DOHH2 (cell line): ENCODE measurements at regions not wholly inside any gene's neighbourhood (a gene's known extent, or its start where the extent isn't known, plus 50 kb on each side); places are given as distances from the start of the nearest gene placed in this dataset.

Experiments used
- H3F3A ChIP-seq: fragments of 200-600 bp; sonication (generic), shearing (Covaris generic); 2 replicates; pipeline ENCODE4 v1.6.0; 2016; ENCODE audit warnings: antibody characterized with exemption, mild to moderate bottlenecking; ENCODE audit not compliant: control insufficient read depth, insufficient read depth
- H3K27ac ChIP-seq: fragments of 200-600 bp; sonication (generic); 2 replicates; pipeline ENCODE4 v1.5.1; 2014; ENCODE audit warnings: low read depth, mild to moderate bottlenecking, low read length, moderate library complexity
- H3K27me3 ChIP-seq: fragments of 200-600 bp; sonication (generic); 2 replicates; pipeline ENCODE4 v1.6.1; 2014; ENCODE audit warnings: mild to moderate bottlenecking, low read length, mixed read lengths; ENCODE audit not compliant: control insufficient read depth
- H3K36me3 ChIP-seq: fragments of 200-600 bp; sonication (generic); 2 replicates; pipeline ENCODE4 v1.6.1; 2014; ENCODE audit warnings: mild to moderate bottlenecking, low read length, moderate library complexity, mixed read lengths; ENCODE audit not compliant: control insufficient read depth
- H3K4me1 ChIP-seq: fragments of 200-600 bp; sonication (generic); 2 replicates; pipeline ENCODE4 v1.6.1; 2014; ENCODE audit warnings: mild to moderate bottlenecking, low read length, mixed read lengths; ENCODE audit not compliant: control insufficient read depth
- H3K4me2 ChIP-seq: fragments of 200-600 bp; sonication (generic); 2 replicates; pipeline ENCODE4 v1.6.0; 2014; ENCODE audit warnings: mild to moderate bottlenecking, low read length, moderate library complexity
- H3K4me3 ChIP-seq: fragments of 200-600 bp; sonication (generic); 2 replicates; pipeline ENCODE4 v1.5.1; 2014; ENCODE audit warnings: mild to moderate bottlenecking, low read length, mixed read lengths
- H3K79me2 ChIP-seq: fragments of 200-600 bp; sonication (generic); 2 replicates; pipeline ENCODE4 v1.6.1; 2014; ENCODE audit warnings: mild to moderate bottlenecking, low read length, mixed read lengths; ENCODE audit not compliant: control insufficient read depth
- H3K9me2 ChIP-seq: fragments of 200-600 bp; sonication (generic); replicated peaks from 2 replicates; pipeline ENCODE4 v1.6.1; 2014; ENCODE audit warnings: mild to moderate bottlenecking, low read length, mixed read lengths; ENCODE audit not compliant: control insufficient read depth
- H3K9me3 ChIP-seq: fragments of 200-600 bp; sonication (generic); 2 replicates; pipeline ENCODE4 v1.6.1; 2014; ENCODE audit warnings: antibody characterized with exemption, low read length, mixed read lengths; ENCODE audit not compliant: control insufficient read depth, insufficient read depth
- H4K20me1 ChIP-seq: fragments of 200-600 bp; sonication (generic); 2 replicates; pipeline ENCODE4 v1.6.0; 2014; ENCODE audit warnings: low read depth, mild to moderate bottlenecking, antibody characterized with exemption, low read length, moderate library complexity; ENCODE audit not compliant: control insufficient read depth, insufficient read depth
- CTCF ChIP-seq: fragments of 200-600 bp; sonication (generic); IDR thresholded peaks from one replicate; pipeline ENCODE4 v1.5.1; 2014; ENCODE audit warnings: antibody characterized with exemption, mild to moderate bottlenecking, low read depth, low read length; ENCODE audit not compliant: poor library complexity, severe bottlenecking
- EZH2phosphoT487 ChIP-seq: fragments of 200-600 bp; sonication (generic); IDR thresholded peaks from 2 replicates; pipeline ENCODE4 v1.6.1; 2017; ENCODE audit warnings: borderline replicate concordance, mild to moderate bottlenecking, antibody characterized with exemption, low read length, moderate library complexity, mixed read lengths

GRCh38 chr2:212913640-212914306 is 237.6 kb downstream of the IKZF2 start:
- H3K27me3 ChIP-seq = no peaks in the 10 kb centered on the region
- peaks cover 25% of the 10 kb centered on the region for H3K4me1 ChIP-seq
- no peaks in the 10 kb centered on the region for H4K20me1 ChIP-seq
- H3K9me3 ChIP-seq = no peaks in the 10 kb centered on the region
- no peaks in the 10 kb centered on the region for H3K36me3 ChIP-seq
- H3K4me3 ChIP-seq = no peak overlapping the region
- no peaks in the 10 kb centered on the region for H3K79me2 ChIP-seq
- H3K4me2 ChIP-seq = no peak overlapping the region; the same call in 1 of the 2 replicates
- no peak overlapping the region for H3K27ac ChIP-seq
- H3F3A ChIP-seq = no peaks in the 10 kb centered on the region
- no peak for TF ChIP-seq CTCF
- no peak for TF ChIP-seq EZH2phosphoT487
- no peaks in the 10 kb centered on the region for H3K9me2 ChIP-seq

GRCh38 chr2:212912445-212913103 is 238.8 kb downstream of the IKZF2 start:
- no peak overlapping the region for H3K27ac ChIP-seq
- H3K9me3 ChIP-seq = no peaks in the 10 kb centered on the region
- no peaks in the 10 kb centered on the region for H3F3A ChIP-seq
- H3K9me2 ChIP-seq = no peaks in the 10 kb centered on the region
- TF ChIP-seq EZH2phosphoT487 = no peak
- no peak for TF ChIP-seq CTCF
- H3K4me1 ChIP-seq = peaks cover 25% of the 10 kb centered on the region
- H3K79me2 ChIP-seq = no peaks in the 10 kb centered on the region
- H3K27me3 ChIP-seq = no peaks in the 10 kb centered on the region
- no peak overlapping the region for H3K4me3 ChIP-seq
- no peaks in the 10 kb centered on the region for H4K20me1 ChIP-seq
- no peak overlapping the region for H3K4me2 ChIP-seq
- H3K36me3 ChIP-seq = no peaks in the 10 kb centered on the region

- H3K27ac ChIP-seq = no peak overlapping the region
- no peak overlapping the region for H3K4me2 ChIP-seq
- H3F3A ChIP-seq = no peaks in the 10 kb centered on the region
- no peaks in the 10 kb centered on the region for H3K79me2 ChIP-seq
- no peaks in the 10 kb centered on the region for H3K27me3 ChIP-seq
- no peaks in the 10 kb centered on the region for H4K20me1 ChIP-seq
- no peak overlapping the region for H3K4me3 ChIP-seq
- TF ChIP-seq EZH2phosphoT487 (no peak), CTCF (no peak)
- no peaks in the 10 kb centered on the region for H3K9me3 ChIP-seq
- no peaks in the 10 kb centered on the region for H3K9me2 ChIP-seq
- H3K4me1 ChIP-seq = peaks cover 25% of the 10 kb centered on the region
- no peaks in the 10 kb centered on the region for H3K36me3 ChIP-seq
Measured at GRCh38 chr2:212911011-212911410, 240.4 kb downstream of the IKZF2 start.
